ENCODE measurements at regions not wholly inside any gene's neighbourhood (a gene's known extent, or its start where the extent isn't known, plus 50 kb on each side); places are given as distances from the start of the nearest gene placed in this dataset.

GRCh38 chr4:79657379-79657778 lies 249.4 kb upstream of the GK2 start:
- H3K4ac ChIP-seq (ENCODE audit: low read depth, low read length) = no peak overlapping the region
- H2AFZ ChIP-seq (replicated peaks; ENCODE audit: low read length, poor library complexity) = no peak overlapping the region
- no peaks in the 10 kb centered on the region for H3K79me1 ChIP-seq (ENCODE audit: low read depth in 1 of 2, low read length in 2 of 2)
- dilution Hi-C loops (cut with HindIII; ENCODE audit: low sequenced_read_pairs, unreplicated experiment) = no loop called here
- TF ChIP-seq MXI1 (IDR thresholded peaks at IDR 0.05; ENCODE audit: borderline replicate concordance, low read depth, low read length) (no peak), ELK1 (IDR thresholded peaks at IDR 0.05; ENCODE audit: borderline replicate concordance, low read depth, low read length) (no peak), RAD21 (IDR thresholded peaks at IDR 0.05; ENCODE audit: low read length) (no peak)
- no peak overlapping the region for H4K5ac ChIP-seq (ENCODE audit: low read depth, low read length)
- no peaks in the 10 kb centered on the region for H3K36me3 ChIP-seq (ENCODE audit: control insufficient read depth, insufficient read depth, low read length)
- no peak overlapping the region for H2AK9ac ChIP-seq (replicated peaks; ENCODE audit: low read depth, low read length, poor library complexity)
- no peak overlapping the region for H3K18ac ChIP-seq (ENCODE audit: low read depth, low read length)
- no peak overlapping the region for H3K9ac ChIP-seq (ENCODE audit: low read depth, low read length)
- no peak overlapping the region for H3K56ac ChIP-seq (ENCODE audit: extremely low read depth, insufficient read depth, low read length)
- no peaks in the 10 kb centered on the region for H3K27me3 ChIP-seq (ENCODE audit: control insufficient read depth, insufficient read depth, low read length)
- no peak overlapping the region for H3K4me3 ChIP-seq (ENCODE audit: insufficient read depth, low read depth, low read length)
- in situ Hi-C loops (cut with MboI; ENCODE audit: low sequenced_read_pairs) = no loop called here
- H3K9me1 ChIP-seq (ENCODE audit: insufficient read depth, low read length) = no peaks in the 10 kb centered on the region
- no peak overlapping the region for H2BK5ac ChIP-seq (ENCODE audit: low read depth, low read length, poor library complexity, severe bottlenecking)
- no peak for DNase-seq
- H4K91ac ChIP-seq (ENCODE audit: insufficient read depth, low read depth, low read length) = no peak overlapping the region
- no peak overlapping the region for H3K4me2 ChIP-seq (ENCODE audit: low read depth, low read length)
- ATAC-seq (ENCODE audit: low read depth) = no peak
- no peak overlapping the region for H2BK120ac ChIP-seq (ENCODE audit: low read depth, low read length)
- CTCF ChIA-PET = no interaction called here
- H3K4me1 ChIP-seq (ENCODE audit: control insufficient read depth, insufficient read depth, low read length) = no peaks in the 10 kb centered on the region
- H3K23ac ChIP-seq (ENCODE audit: low read depth, low read length) = no peak overlapping the region
- no peak overlapping the region for H3K14ac ChIP-seq (replicated peaks; ENCODE audit: low read depth, low read length)
- no peaks in the 10 kb centered on the region for H4K20me1 ChIP-seq (ENCODE audit: insufficient read depth, low read length)
- intact Hi-C loops (cut with micrococcal nuclease) = loop anchor here (10.0 kb wide), 1 partner anchor 527 kb away; no protein-coding TSS in a partner anchor
- BruUV-seq (replicated peaks) = no TSS peak
- POLR2A ChIA-PET (ENCODE audit: unreplicated experiment) = no interaction called here
- H2AK5ac ChIP-seq (ENCODE audit: low read depth, low read length) = no peak overlapping the region
- H2BK20ac ChIP-seq (ENCODE audit: low read depth, low read length) = no peak overlapping the region
- no peak overlapping the region for H2BK15ac ChIP-seq (ENCODE audit: low read depth, low read length)
- H3K27ac ChIP-seq (ENCODE audit: insufficient read depth, low read length) = no peak overlapping the region
- H3K9me3 ChIP-seq (ENCODE audit: control insufficient read depth, insufficient read depth, low read length) = no peaks in the 10 kb centered on the region
- H4K8ac ChIP-seq (ENCODE audit: low read depth in 2 of 2, low read length in 2 of 2) = no peak overlapping the region

Data from IMR-90 (cell line).